ENCODE measurements at regions not wholly inside any gene's neighbourhood (a gene's known extent, or its start where the extent isn't known, plus 50 kb on each side); places are given as distances from the start of the nearest gene placed in this dataset.

DNA sequence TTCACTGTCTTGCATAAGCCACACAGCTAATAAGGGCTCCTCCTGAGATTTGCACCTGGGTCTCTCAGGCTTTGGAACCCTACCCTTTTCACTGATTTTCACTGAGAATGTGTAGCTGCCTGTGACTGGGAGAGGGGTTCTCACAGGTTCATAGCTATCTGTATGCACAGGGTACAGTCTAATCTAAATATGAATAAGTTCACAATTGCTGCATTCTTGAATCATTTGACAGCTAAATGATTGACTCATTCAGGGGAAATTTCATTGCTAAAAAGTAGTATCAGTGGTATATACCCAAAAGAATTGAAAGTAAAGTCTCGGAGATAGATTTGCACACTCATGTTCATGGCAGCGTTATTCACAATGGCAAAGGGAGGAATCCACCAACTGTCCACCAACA is 140.7 kb downstream of the BOD1 start:
- TF ChIP-seq, protein P1, sequence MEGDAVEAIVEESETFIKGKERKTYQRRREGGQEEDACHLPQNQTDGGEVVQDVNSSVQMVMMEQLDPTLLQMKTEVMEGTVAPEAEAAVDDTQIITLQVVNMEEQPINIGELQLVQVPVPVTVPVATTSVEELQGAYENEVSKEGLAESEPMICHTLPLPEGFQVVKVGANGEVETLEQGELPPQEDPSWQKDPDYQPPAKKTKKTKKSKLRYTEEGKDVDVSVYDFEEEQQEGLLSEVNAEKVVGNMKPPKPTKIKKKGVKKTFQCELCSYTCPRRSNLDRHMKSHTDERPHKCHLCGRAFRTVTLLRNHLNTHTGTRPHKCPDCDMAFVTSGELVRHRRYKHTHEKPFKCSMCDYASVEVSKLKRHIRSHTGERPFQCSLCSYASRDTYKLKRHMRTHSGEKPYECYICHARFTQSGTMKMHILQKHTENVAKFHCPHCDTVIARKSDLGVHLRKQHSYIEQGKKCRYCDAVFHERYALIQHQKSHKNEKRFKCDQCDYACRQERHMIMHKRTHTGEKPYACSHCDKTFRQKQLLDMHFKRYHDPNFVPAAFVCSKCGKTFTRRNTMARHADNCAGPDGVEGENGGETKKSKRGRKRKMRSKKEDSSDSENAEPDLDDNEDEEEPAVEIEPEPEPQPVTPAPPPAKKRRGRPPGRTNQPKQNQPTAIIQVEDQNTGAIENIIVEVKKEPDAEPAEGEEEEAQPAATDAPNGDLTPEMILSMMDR (IDR thresholded peaks at IDR 0.05) = no peak
- TF ChIP-seq POLR2A (IDR thresholded peaks at IDR 0.05) (no peak), EP300 (IDR thresholded peaks at IDR 0.05) (no peak)
